ENCODE measurements at regions not wholly inside any gene's neighbourhood (a gene's known extent, or its start where the extent isn't known, plus 50 kb on each side); places are given as distances from the start of the nearest gene placed in this dataset.
"Not testable (repeated sequence)": the region's sequence is repeated elsewhere in the genome, so short reads cannot be mapped to it uniquely, and the experiment has no call there.

GRCh38 chr16:65691846-65692245 is 570.0 kb upstream of the CDH11 start:
- TF ChIP-seq, protein P1, sequence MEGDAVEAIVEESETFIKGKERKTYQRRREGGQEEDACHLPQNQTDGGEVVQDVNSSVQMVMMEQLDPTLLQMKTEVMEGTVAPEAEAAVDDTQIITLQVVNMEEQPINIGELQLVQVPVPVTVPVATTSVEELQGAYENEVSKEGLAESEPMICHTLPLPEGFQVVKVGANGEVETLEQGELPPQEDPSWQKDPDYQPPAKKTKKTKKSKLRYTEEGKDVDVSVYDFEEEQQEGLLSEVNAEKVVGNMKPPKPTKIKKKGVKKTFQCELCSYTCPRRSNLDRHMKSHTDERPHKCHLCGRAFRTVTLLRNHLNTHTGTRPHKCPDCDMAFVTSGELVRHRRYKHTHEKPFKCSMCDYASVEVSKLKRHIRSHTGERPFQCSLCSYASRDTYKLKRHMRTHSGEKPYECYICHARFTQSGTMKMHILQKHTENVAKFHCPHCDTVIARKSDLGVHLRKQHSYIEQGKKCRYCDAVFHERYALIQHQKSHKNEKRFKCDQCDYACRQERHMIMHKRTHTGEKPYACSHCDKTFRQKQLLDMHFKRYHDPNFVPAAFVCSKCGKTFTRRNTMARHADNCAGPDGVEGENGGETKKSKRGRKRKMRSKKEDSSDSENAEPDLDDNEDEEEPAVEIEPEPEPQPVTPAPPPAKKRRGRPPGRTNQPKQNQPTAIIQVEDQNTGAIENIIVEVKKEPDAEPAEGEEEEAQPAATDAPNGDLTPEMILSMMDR (IDR thresholded peaks at IDR 0.05) = not testable (repeated sequence)
- not testable (repeated sequence) for TF ChIP-seq POLR2A (IDR thresholded peaks at IDR 0.05)

Measured in breast epithelium (tissue), 3 donors.